B cell (primary cell): ENCODE measurements at regions not wholly inside any gene's neighbourhood (a gene's known extent, or its start where the extent isn't known, plus 50 kb on each side); places are given as distances from the start of the nearest gene placed in this dataset.

Experiments used
- ATAC-seq: fragments of 200-7000 bp; cut with Tn5 transposase; one replicate; pipeline ENCODE4 v1.10.0; 2021; ENCODE audit warnings: low read depth, mild to moderate bottlenecking, moderate number of reproducible peaks, moderate library complexity
- CTCF ChIA-PET: fragments of 350-600 bp; sonication (Branson Sonifier 250); formaldehyde crosslinking; loops from one replicate; lab custom pipeline; 2021; ENCODE audit warnings: antibody characterized with exemption, inconsistent platforms; lab: Charles Lee
- POLR2A ChIA-PET: fragments of 350-600 bp; sonication (Branson Sonifier 250); formaldehyde crosslinking; loops from one replicate; lab custom pipeline; 2021; ENCODE audit warnings: antibody characterized with exemption; lab: Charles Lee
- DNase-seq: peaks from one replicate; pipeline ENCODE4 v3.0.0; 2013
- H2AFZ ChIP-seq: 2 replicates; pipeline ENCODE4 v1.6.1; 2012; ENCODE audit warnings: mild to moderate bottlenecking, low read depth, low read length; ENCODE audit not compliant: insufficient read depth, poor library complexity, severe bottlenecking
- H3K27ac ChIP-seq, 2 donors: 1 replicate in 1 of 2; 2 replicates in 1 of 2; pipeline ENCODE4 v1.5.1; 2012 to 2013; ENCODE audit warnings: low read length in 2 of 2, mild to moderate bottlenecking in 2 of 2, moderate library complexity in 1 of 2
- H3K27me3 ChIP-seq, 4 experiments: fragments of 200-600 bp in 1 of 4; sonication (generic) in 1 of 4; replicated peaks in 1 of 4; 1 replicate in 2 of 4; 2 replicates in 2 of 4; pipeline versions ENCODE4 v1.6.1 to v1.7.0; 2013 to 2016; ENCODE audit warnings: low read length in 3 of 4, mild to moderate bottlenecking in 2 of 4, mixed read lengths in 1 of 4, moderate library complexity in 1 of 4; ENCODE audit not compliant: insufficient read depth in 4 of 4, control insufficient read depth in 3 of 4; ENCODE audit errors: control extremely low read depth in 1 of 4
- H3K36me3 ChIP-seq, 2 experiments: replicated peaks in 1 of 2; 1 replicate in 1 of 2; 2 replicates in 1 of 2; pipeline versions ENCODE4 v1.6.1 to v1.7.1; 2013; ENCODE audit warnings: low read length in 1 of 2; ENCODE audit not compliant: insufficient read depth in 2 of 2, control insufficient read depth in 1 of 2; ENCODE audit errors: control extremely low read depth in 1 of 2, extremely low read depth in 1 of 2
- H3K4me1 ChIP-seq, 2 donors: fragments of 200-600 bp in 1 of 2; sonication (generic) in 1 of 2; 1 replicate in 1 of 2; 2 replicates in 1 of 2; pipeline versions ENCODE4 v1.5.1 to v1.6.1; 2013 to 2017; ENCODE audit warnings: low read length in 2 of 2; ENCODE audit not compliant: control insufficient read depth in 2 of 2, insufficient read depth in 2 of 2
- H3K4me2 ChIP-seq: replicated peaks from 2 replicates; pipeline ENCODE3; 2012; ENCODE audit warnings: mild to moderate bottlenecking, low read depth, low read length; ENCODE audit not compliant: poor library complexity, severe bottlenecking
- H3K4me3 ChIP-seq, 5 experiments: fragments of 200-600 bp in 1 of 5; sonication (generic) in 1 of 5; 1 replicate in 3 of 5; 2 replicates in 2 of 5; pipeline versions ENCODE4 v1.5.1 to v1.7.0; 2011 to 2016; ENCODE audit warnings: low read length in 4 of 5, mild to moderate bottlenecking in 4 of 5, low read depth in 2 of 5, control low read depth in 1 of 5, moderate library complexity in 1 of 5; ENCODE audit not compliant: insufficient read depth in 1 of 5; ENCODE audit errors: control extremely low read depth in 1 of 5, extremely low read depth in 1 of 5
- H3K79me2 ChIP-seq: fragments of 200-600 bp; sonication (generic); one replicate; pipeline ENCODE4 v1.6.0; 2016; ENCODE audit warnings: low read length; ENCODE audit not compliant: control insufficient read depth, insufficient read depth
- H3K9ac ChIP-seq: fragments of 200-600 bp; sonication (generic); 2 replicates; pipeline ENCODE4 v1.6.1; 2017; ENCODE audit warnings: mild to moderate bottlenecking, low read length, moderate library complexity
- H3K9me3 ChIP-seq, 3 donors: one replicate each; pipeline versions ENCODE4 v1.6.1 to v1.7.1; 2013; ENCODE audit warnings: low read length in 2 of 3; ENCODE audit not compliant: control insufficient read depth in 2 of 3, insufficient read depth in 1 of 3; ENCODE audit errors: control extremely low read depth in 1 of 3
- H4K20me1 ChIP-seq: 2 replicates; pipeline ENCODE4 v1.6.0; 2012; ENCODE audit warnings: mild to moderate bottlenecking, low read length; ENCODE audit not compliant: insufficient read depth, control insufficient read depth, poor library complexity, severe bottlenecking
- H3K27ac Mint-ChIP-seq: one replicate; pipeline ENCODE4 v1.8.0; 2021; ENCODE audit warnings: mixed read lengths
- H3K27me3 Mint-ChIP-seq: one replicate; pipeline ENCODE4 v1.8.0; 2021; ENCODE audit warnings: mixed read lengths
- H3K4me1 Mint-ChIP-seq: one replicate; pipeline ENCODE4 v1.8.0; 2021; ENCODE audit warnings: mixed read lengths
- H3K4me3 Mint-ChIP-seq: one replicate; pipeline ENCODE4 v1.8.0; 2021; ENCODE audit warnings: mixed read lengths
- H3K9me3 Mint-ChIP-seq: one replicate; pipeline ENCODE4 v1.8.0; 2022; ENCODE audit warnings: mixed read lengths; ENCODE audit not compliant: insufficient read depth
- EZH2 ChIP-seq: IDR thresholded peaks from 2 replicates; pipeline ENCODE4 v1.6.1; 2012; ENCODE audit warnings: borderline replicate concordance, low read depth, mild to moderate bottlenecking, moderate library complexity, low read length; ENCODE audit not compliant: insufficient read depth, poor library complexity, severe bottlenecking
- WGBS: methylation state at CpG from one replicate; pipeline ENCODE4 v1.1.5; 2013; ENCODE audit warnings: missing lambda C conversion rate; ENCODE audit not compliant: insufficient coverage; 5-methylcytosine and 5-hydroxymethylcytosine counted together
- intact Hi-C: fragments of 100-400 bp; cut with micrococcal nuclease; formaldehyde crosslinking; loops from one replicate; pipeline ENCODE4 v1.10.0; 2022
- TF ChIP-seq, protein P1 (sequence below): fragments of 200-600 bp; IDR thresholded peaks from one replicate; pipeline ENCODE4 v1.8.0; 2022; ENCODE audit warnings: antibody characterized with exemption, mild to moderate bottlenecking

DNA sequence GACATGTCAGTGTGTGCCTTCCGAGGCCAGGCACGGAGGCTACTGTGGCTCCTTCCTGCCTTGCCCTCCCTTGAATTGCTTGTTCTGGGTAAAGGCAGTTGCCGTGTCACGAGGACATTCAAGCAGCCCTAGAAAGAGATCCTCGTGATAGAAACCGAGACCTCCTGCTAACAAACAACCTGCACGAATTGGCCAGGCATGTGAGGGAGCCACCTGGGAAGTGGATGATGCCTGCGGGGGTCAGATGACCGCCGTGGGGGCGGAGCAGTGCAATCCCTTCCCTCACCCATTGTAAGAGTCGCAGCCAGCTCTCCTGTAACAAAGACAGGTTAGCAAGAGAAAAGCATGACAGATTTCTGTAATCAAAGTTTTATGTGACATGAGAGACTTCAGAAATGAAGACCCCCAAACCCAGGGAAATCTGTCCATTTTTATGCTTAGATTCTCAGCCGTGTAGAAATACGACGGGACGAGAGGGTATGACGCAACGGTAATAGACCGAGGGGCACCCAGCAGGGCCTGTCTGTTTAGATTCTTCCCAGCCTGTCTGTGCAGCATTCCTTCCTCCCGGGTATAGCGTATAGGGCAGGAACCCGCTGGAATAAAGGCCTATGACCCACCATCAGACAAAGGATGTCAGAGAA is 241.7 kb downstream of the GATA3 start:
- Histone ChIP-seq H3K4me1 (no peaks in the 10 kb centered on the region), H3K27ac (no peak overlapping the region), H3K9me3 (peaks cover 0 to 3% (median 0%) of the 10 kb centered on the region in 3 donors), H4K20me1 (no peaks in the 10 kb centered on the region), H3K9ac (no peak overlapping the region), H3K4me2 (no peak overlapping the region), H2AFZ (no peak overlapping the region), H3K4me3 (no peak overlapping the region), H3K36me3 (no peaks in the 10 kb centered on the region), H3K27me3 (peaks cover 0 to 3% (median 0%) of the 10 kb centered on the region in 4 experiments), H3K79me2 (no peaks in the 10 kb centered on the region)
- CTCF ChIA-PET = no interaction called here
- intact Hi-C loops = no loop called here
- H3K4me1 Mint-ChIP-seq = no peaks in the 10 kb centered on the region
- no peak for TF ChIP-seq EZH2
- TF ChIP-seq, protein P1, sequence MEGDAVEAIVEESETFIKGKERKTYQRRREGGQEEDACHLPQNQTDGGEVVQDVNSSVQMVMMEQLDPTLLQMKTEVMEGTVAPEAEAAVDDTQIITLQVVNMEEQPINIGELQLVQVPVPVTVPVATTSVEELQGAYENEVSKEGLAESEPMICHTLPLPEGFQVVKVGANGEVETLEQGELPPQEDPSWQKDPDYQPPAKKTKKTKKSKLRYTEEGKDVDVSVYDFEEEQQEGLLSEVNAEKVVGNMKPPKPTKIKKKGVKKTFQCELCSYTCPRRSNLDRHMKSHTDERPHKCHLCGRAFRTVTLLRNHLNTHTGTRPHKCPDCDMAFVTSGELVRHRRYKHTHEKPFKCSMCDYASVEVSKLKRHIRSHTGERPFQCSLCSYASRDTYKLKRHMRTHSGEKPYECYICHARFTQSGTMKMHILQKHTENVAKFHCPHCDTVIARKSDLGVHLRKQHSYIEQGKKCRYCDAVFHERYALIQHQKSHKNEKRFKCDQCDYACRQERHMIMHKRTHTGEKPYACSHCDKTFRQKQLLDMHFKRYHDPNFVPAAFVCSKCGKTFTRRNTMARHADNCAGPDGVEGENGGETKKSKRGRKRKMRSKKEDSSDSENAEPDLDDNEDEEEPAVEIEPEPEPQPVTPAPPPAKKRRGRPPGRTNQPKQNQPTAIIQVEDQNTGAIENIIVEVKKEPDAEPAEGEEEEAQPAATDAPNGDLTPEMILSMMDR = no peak
- H3K4me3 Mint-ChIP-seq = no peak overlapping the region
- ATAC-seq (no peak), DNase-seq (no peak)
- POLR2A ChIA-PET = no interaction called here
- H3K27ac Mint-ChIP-seq = no peak overlapping the region
- H3K9me3 Mint-ChIP-seq = no peaks in the 10 kb centered on the region
- WGBS = 94% methylated on average over 15 of the region's 22 CpGs
- H3K27me3 Mint-ChIP-seq = peaks cover 6% of the 10 kb centered on the region

DNA sequence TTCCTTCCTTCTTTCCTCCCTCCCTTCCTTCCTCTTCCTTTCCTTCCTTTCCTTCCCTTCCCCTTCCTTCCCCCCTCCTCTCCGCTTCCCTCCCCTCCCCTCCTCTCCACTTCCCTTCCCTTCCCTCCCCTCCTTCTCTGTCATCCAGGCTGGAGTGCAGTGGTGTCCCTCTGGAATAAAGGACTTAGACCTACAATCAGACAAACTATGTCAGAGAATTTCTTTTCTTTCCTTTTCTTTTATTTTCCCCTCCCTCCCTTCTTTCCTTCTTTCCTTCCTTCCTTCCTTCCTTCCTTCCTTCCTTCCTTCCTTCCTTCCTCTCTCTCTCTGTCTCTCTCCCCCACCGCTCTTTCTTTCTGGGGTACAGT is 242.2 kb downstream of the GATA3 start:
- POLR2A ChIA-PET = no interaction called here
- intact Hi-C loops = no loop called here
- no peak overlapping the region for H2AFZ ChIP-seq
- ATAC-seq (no peak), DNase-seq (no peak)
- H3K9me3 ChIP-seq = peaks cover 0 to 3% (median 0%) of the 10 kb centered on the region in 3 donors
- Mint-ChIP-seq H3K27me3 (peaks cover 6% of the 10 kb centered on the region), H3K4me3 (no peak overlapping the region), H3K4me1 (no peaks in the 10 kb centered on the region), H3K27ac (no peak overlapping the region), H3K9me3 (no peaks in the 10 kb centered on the region)
- no peak for TF ChIP-seq EZH2
- TF ChIP-seq, protein P1 = no peak
- H3K36me3 ChIP-seq = no peaks in the 10 kb centered on the region
- no peaks in the 10 kb centered on the region for H4K20me1 ChIP-seq
- H3K27ac ChIP-seq = no peak overlapping the region
- H3K4me3 ChIP-seq = no peak overlapping the region
- H3K4me1 ChIP-seq = no peaks in the 10 kb centered on the region
- H3K79me2 ChIP-seq = no peaks in the 10 kb centered on the region
- H3K4me2 ChIP-seq = no peak overlapping the region
- 83% methylated on average over 1 of the region's 2 CpGs for WGBS
- CTCF ChIA-PET = no interaction called here
- no peak overlapping the region for H3K9ac ChIP-seq
- peaks cover 0 to 3% (median 0%) of the 10 kb centered on the region in 4 experiments for H3K27me3 ChIP-seq
